ENCODE measurements at regions not wholly inside any gene's neighbourhood (a gene's known extent, or its start where the extent isn't known, plus 50 kb on each side); places are given as distances from the start of the nearest gene placed in this dataset.

- TF ChIP-seq POLR2A (IDR thresholded peaks at IDR 0.05) (no peak), CTCF (IDR thresholded peaks at IDR 0.05) (no peak)
- Histone ChIP-seq H3K27ac (no peak overlapping the region), H3K4me1 (no peaks in the 10 kb centered on the region), H3K9me3 (no peaks in the 10 kb centered on the region), H3K27me3 (no peaks in the 10 kb centered on the region), H3K36me3 (no peaks in the 10 kb centered on the region), H3K4me3 (no peak overlapping the region)
- DNase-seq = no peak
- intact Hi-C loops (cut with DNase I; ENCODE audit: low total_unique reads) = no loop called here
These were observed 684.9 kb downstream of the TRAM1L1 start for GRCh38 chr4:116400480-116400879.

- Histone ChIP-seq H3K9me3 (no peaks in the 10 kb centered on the region), H3K4me1 (no peaks in the 10 kb centered on the region), H3K36me3 (no peaks in the 10 kb centered on the region), H3K27me3 (no peaks in the 10 kb centered on the region), H3K4me3 (no peak overlapping the region), H3K27ac (no peak overlapping the region)
- no peak for DNase-seq
- TF ChIP-seq POLR2A (IDR thresholded peaks at IDR 0.05) = no peak
- no peak for TF ChIP-seq CTCF (IDR thresholded peaks at IDR 0.05)
- intact Hi-C loops (cut with DNase I; ENCODE audit: low total_unique reads) = no loop called here
These were observed 687.7 kb downstream of the TRAM1L1 start for GRCh38 chr4:116397714-116398113.

- no peak overlapping the region for H3K27ac ChIP-seq
- H3K4me1 ChIP-seq = no peaks in the 10 kb centered on the region
- H3K27me3 ChIP-seq = no peaks in the 10 kb centered on the region
- TF ChIP-seq POLR2A (IDR thresholded peaks at IDR 0.05) (no peak), CTCF (IDR thresholded peaks at IDR 0.05) (no peak)
- H3K36me3 ChIP-seq = no peaks in the 10 kb centered on the region
- DNase-seq = no peak
- intact Hi-C loops (cut with DNase I; ENCODE audit: low total_unique reads) = no loop called here
- H3K9me3 ChIP-seq = no peaks in the 10 kb centered on the region
- no peak overlapping the region for H3K4me3 ChIP-seq
These were observed 688.1 kb downstream of the TRAM1L1 start for GRCh38 chr4:116397291-116397690.

GRCh38 chr4:116395408-116395807 is 690.0 kb downstream of the TRAM1L1 start:
- intact Hi-C loops (cut with DNase I; ENCODE audit: low total_unique reads) = no loop called here

GRCh38 chr4:116391020-116391419 is 694.4 kb downstream of the TRAM1L1 start:
- Histone ChIP-seq H3K4me3 (no peak overlapping the region), H3K36me3 (no peaks in the 10 kb centered on the region), H3K4me1 (no peaks in the 10 kb centered on the region), H3K27me3 (no peaks in the 10 kb centered on the region), H3K9me3 (no peaks in the 10 kb centered on the region), H3K27ac (no peak overlapping the region)
- intact Hi-C loops (cut with DNase I; ENCODE audit: low total_unique reads) = no loop called here
- TF ChIP-seq CTCF (IDR thresholded peaks at IDR 0.05) (no peak), POLR2A (IDR thresholded peaks at IDR 0.05) (no peak)
- DNase-seq = no peak

More at GRCh38 chr4:116395408-116395807, 690.0 kb downstream of the TRAM1L1 start:
- no peak for DNase-seq
- H3K4me3 ChIP-seq = no peak overlapping the region
- H3K27me3 ChIP-seq = no peaks in the 10 kb centered on the region
- H3K27ac ChIP-seq = no peak overlapping the region
- no peaks in the 10 kb centered on the region for H3K36me3 ChIP-seq
- H3K4me1 ChIP-seq = no peaks in the 10 kb centered on the region
- TF ChIP-seq CTCF (IDR thresholded peaks at IDR 0.05) = no peak
- TF ChIP-seq POLR2A (IDR thresholded peaks at IDR 0.05) = no peak
- no peaks in the 10 kb centered on the region for H3K9me3 ChIP-seq
